Psoas muscle (tissue), 7 donors: ENCODE measurements at regions not wholly inside any gene's neighbourhood (a gene's known extent, or its start where the extent isn't known, plus 50 kb on each side); places are given as distances from the start of the nearest gene placed in this dataset.

Experiments
- ATAC-seq, 4 donors: fragments of 200-7000 bp; cut with Tn5 transposase; one replicate each; pipeline ENCODE4 v1.9.1; 2020; ENCODE audit warnings: moderate library complexity in 3 of 4, mild to moderate bottlenecking in 2 of 4
- DNase-seq, 2 donors: peaks; one replicate each; pipeline ENCODE4 v3.0.0-alpha.2; 2020
- H3K27ac ChIP-seq: fragments of 200-600 bp; one replicate; pipeline ENCODE4 v1.8.0; 2022
- H3K27me3 ChIP-seq, 3 donors: fragments of 200-600 bp in 1 of 3; one replicate each; pipeline versions ENCODE4 v1.6.1 to v1.8.0; 2013 to 2022; ENCODE audit warnings: low read length in 2 of 3, mild to moderate bottlenecking in 2 of 3, moderate library complexity in 1 of 3; ENCODE audit not compliant: insufficient read depth in 3 of 3
- H3K36me3 ChIP-seq, 2 donors: fragments of 200-600 bp in 1 of 2; one replicate each; pipeline versions ENCODE4 v1.6.1 to v1.8.0; 2013 to 2022; ENCODE audit warnings: low read depth in 1 of 2, mild to moderate bottlenecking in 1 of 2, moderate library complexity in 1 of 2; ENCODE audit not compliant: insufficient read depth in 1 of 2
- H3K4me1 ChIP-seq: fragments of 200-600 bp; one replicate; pipeline ENCODE4 v1.8.0; 2022
- H3K4me3 ChIP-seq: fragments of 200-600 bp; one replicate; pipeline ENCODE4 v1.8.0; 2022; ENCODE audit warnings: mild to moderate bottlenecking
- H3K9me3 ChIP-seq: fragments of 200-600 bp; one replicate; pipeline ENCODE4 v1.8.0; 2022
- WGBS, 3 donors: extraction: QIAGEN DNeasy Blood & Tissue Kit; methylation state at CpG; one replicate each; pipeline versions ENCODE4 v1.1.6 to v1.1.7; 2013; 5-methylcytosine and 5-hydroxymethylcytosine counted together
- intact Hi-C, 2 donors: fragments of 100-400 bp; cut with DNase I; formaldehyde crosslinking; loops; one replicate each; pipeline versions ENCODE4 v1.11.0 to v1.14.2; 2022
- TF ChIP-seq, protein P1 (sequence below): fragments of 200-600 bp; IDR thresholded peaks from one replicate; pipeline ENCODE4 v1.8.0; 2022; ENCODE audit warnings: antibody characterized with exemption
- donor health status: healthy with polysubstance abuse.
- donor health status: DM: no; HTN: no; CAD: no; lungs with moderate emphysema.
- donor health status: Bipolar disorder and iron deficiency.
- donor health status: healthy.
- donor health status: DM: yes; HTN: yes; CAD: no.
- donor health status: DM: no; HTN: no; CAD: no.
- donor health status: DM: yes; HTN: yes; CAD: no.

DNA sequence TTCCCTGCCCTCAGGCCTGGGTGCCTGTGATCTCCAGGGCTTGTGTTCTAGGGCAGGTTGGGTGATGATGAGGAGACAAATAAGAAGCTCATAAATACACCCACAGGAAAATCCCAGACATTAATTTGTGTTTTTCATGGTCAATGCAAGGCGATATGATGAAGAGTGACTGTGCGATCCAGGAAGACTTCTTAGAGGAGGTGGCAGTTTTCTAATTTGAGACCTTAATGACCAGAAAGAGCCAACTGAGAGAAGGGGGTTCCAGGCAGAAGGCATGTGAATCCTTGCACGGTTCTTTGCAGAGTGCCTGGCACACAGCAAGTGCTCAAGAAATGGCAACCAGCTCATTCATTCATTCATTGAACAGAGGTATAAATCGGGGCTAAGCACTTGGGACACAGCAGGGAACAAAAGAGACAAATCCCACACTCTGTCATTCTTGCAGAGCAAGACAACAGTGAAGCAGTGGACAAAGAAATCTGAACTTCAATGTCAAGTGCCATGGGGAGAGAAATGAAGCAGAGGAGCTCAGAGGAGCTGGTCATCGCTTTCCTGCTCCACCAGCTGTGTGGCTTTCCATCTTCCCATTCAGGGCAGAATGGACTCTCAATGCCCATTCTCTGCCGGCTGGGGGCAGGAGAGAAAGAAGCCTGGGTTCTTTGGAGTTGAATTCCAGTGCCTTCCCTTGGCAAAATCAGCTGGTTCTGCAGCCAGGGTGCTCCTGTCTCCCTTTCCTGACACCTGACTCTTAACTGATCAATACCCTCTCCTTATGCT, 128.3 kb downstream of the AACS start:
- TF ChIP-seq, protein P1, sequence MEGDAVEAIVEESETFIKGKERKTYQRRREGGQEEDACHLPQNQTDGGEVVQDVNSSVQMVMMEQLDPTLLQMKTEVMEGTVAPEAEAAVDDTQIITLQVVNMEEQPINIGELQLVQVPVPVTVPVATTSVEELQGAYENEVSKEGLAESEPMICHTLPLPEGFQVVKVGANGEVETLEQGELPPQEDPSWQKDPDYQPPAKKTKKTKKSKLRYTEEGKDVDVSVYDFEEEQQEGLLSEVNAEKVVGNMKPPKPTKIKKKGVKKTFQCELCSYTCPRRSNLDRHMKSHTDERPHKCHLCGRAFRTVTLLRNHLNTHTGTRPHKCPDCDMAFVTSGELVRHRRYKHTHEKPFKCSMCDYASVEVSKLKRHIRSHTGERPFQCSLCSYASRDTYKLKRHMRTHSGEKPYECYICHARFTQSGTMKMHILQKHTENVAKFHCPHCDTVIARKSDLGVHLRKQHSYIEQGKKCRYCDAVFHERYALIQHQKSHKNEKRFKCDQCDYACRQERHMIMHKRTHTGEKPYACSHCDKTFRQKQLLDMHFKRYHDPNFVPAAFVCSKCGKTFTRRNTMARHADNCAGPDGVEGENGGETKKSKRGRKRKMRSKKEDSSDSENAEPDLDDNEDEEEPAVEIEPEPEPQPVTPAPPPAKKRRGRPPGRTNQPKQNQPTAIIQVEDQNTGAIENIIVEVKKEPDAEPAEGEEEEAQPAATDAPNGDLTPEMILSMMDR: no peak
- 44 to 62% (median 61%) methylated on average over 6 of the region's 6 CpGs for WGBS, 3 donors
- Histone ChIP-seq H3K36me3 (no peaks in the 10 kb centered on the region), H3K4me1 (no peaks in the 10 kb centered on the region), H3K27ac (no peak overlapping the region), H3K27me3 (peaks cover 0 to 34% (median 13%) of the 10 kb centered on the region in 3 donors), H3K4me3 (no peak overlapping the region), H3K9me3 (no peaks in the 10 kb centered on the region)
- intact Hi-C loops: no loop called here
- DNase-seq (no peak), ATAC-seq (no peak)

DNA sequence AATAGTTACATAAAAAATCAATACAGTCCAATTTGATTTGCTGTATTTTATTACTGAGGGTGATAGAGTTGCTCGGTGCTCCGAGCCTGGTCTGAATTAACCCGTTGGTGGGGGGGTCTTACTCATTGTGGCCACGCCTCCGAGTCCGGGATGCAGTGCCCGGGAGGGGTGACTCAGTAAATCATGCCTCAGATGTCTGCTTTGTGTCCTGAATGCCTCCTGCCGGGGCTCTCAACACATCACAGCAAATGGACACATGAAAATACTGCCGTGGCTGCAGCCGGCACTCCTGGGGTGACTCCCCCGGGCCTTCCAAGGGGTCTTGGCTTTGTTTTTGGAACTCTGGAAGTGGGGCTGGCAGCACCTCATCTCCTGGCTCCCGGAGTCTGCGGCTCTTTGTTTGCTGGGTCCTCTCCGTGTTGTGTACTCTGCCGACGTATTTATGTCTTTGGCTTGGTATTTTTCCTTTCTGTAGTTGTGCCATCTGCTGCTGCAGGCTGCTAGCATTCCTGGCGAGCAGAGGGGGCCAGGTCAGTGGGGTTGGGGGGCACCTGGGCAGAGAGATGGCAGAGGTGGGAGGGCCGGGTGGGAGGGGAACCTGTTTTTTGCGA, 129.0 kb downstream of the AACS start:
- no peaks in the 10 kb centered on the region for H3K36me3 ChIP-seq
- ATAC-seq (no peak), DNase-seq (no peak)
- no peaks in the 10 kb centered on the region for H3K9me3 ChIP-seq
- TF ChIP-seq, protein P1: no peak
- no peak overlapping the region for H3K4me3 ChIP-seq
- no peak overlapping the region for H3K27ac ChIP-seq
- H3K4me1 ChIP-seq: no peaks in the 10 kb centered on the region
- H3K27me3 ChIP-seq: peaks cover 0 to 27% (median 12%) of the 10 kb centered on the region in 3 donors
- 4 to 11% (median 7%) methylated on average over 19 of the region's 19 CpGs for WGBS, 3 donors
- intact Hi-C loops: no loop called here

DNA sequence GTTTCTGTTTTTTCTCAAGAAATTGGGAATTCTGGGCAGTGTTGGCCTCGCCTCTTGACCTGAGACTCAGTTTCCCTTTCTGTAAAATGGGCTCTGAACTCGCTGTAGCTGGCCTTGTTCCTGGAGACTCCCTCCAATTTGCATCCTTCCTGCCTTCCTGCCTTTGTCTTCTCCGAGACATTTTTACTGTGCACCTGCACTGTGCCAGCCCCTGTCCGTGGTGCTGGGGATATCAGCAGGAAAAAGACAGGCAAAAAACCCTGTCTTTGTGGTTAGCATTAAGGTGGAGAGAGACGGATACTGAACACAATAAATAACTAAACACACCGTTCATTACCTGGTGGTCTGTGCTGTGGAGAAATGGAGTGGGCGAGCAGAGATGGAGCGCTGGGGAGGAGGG, 129.8 kb downstream of the AACS start:
- H3K4me3 ChIP-seq: no peak overlapping the region
- intact Hi-C loops: no loop called here
- peaks cover 0 to 20% (median 8%) of the 10 kb centered on the region in 3 donors for H3K27me3 ChIP-seq
- TF ChIP-seq, protein P1: no peak
- H3K36me3 ChIP-seq: no peaks in the 10 kb centered on the region
- H3K4me1 ChIP-seq: no peaks in the 10 kb centered on the region
- no peak overlapping the region for H3K27ac ChIP-seq
- no peak for ATAC-seq
- 42 to 43% (median 42%) methylated on average over 8 of the region's 8 CpGs for WGBS, 3 donors
- no peaks in the 10 kb centered on the region for H3K9me3 ChIP-seq
- DNase-seq: no peak

DNA sequence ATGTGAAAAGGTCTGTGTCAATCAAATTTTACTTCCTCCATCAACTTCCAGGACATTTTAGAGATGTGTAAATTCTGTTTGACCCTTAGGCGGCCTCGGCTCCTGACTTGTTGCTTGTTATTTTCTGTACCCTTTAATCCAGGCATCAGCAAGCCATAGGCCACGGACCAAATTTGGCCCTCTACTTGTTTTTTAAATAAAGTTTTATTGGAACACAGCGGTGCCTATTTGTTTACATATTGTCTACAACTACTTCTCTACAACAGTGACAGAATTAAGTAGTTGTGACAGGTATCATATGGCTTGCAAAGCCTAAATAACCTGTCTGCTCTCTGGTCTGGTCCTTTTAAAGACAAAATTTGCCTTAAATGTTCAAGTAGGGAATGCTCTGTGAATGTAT, 132.1 kb downstream of the AACS start:
- ATAC-seq: no peak
- Histone ChIP-seq H3K27ac (no peak overlapping the region), H3K9me3 (no peaks in the 10 kb centered on the region), H3K27me3 (peaks cover 0 to 17% (median 7%) of the 10 kb centered on the region in 3 donors), H3K4me1 (no peaks in the 10 kb centered on the region), H3K4me3 (no peak overlapping the region), H3K36me3 (no peaks in the 10 kb centered on the region)
- intact Hi-C loops: no loop called here
- no peak for DNase-seq
- WGBS, 3 donors: 87 to 91% (median 87%) methylated on average over 4 of the region's 4 CpGs
- TF ChIP-seq, protein P1: no peak
